T-helper 2 cell treated with Interferon-gamma antibody and Interleukin-4, amounts not matched to agents 100 ng/mL and 5 ng/mL, for 36 hours (primary cell): ENCODE measurements at regions not wholly inside any gene's neighbourhood (a gene's known extent, or its start where the extent isn't known, plus 50 kb on each side); places are given as distances from the start of the nearest gene placed in this dataset.

ENCODE experiments used
- intact Hi-C: fragments of 100-400 bp; cut with micrococcal nuclease; formaldehyde crosslinking; loops from one replicate; pipeline ENCODE4 v1.15.1; 2023

- intact Hi-C loops: no loop called here
These were observed 199.9 kb upstream of the RTL1 start for GRCh38 chr14:101103321-101103901.

GRCh38 chr14:101104485-101104884, 201.0 kb upstream of the RTL1 start:
- intact Hi-C loops: no loop called here

- intact Hi-C loops: no loop called here
These were observed 201.5 kb upstream of the RTL1 start for GRCh38 chr14:101105045-101105444.

GRCh38 chr14:101108579-101109346, 205.2 kb upstream of the RTL1 start:
- intact Hi-C loops: no loop called here

- intact Hi-C loops: no loop called here
These were observed 205.8 kb upstream of the RTL1 start for GRCh38 chr14:101109347-101109638.

- intact Hi-C loops: no loop called here
These were observed 206.6 kb upstream of the RTL1 start for GRCh38 chr14:101109981-101110728.

- intact Hi-C loops: no loop called here
These were observed 207.5 kb upstream of the RTL1 start for GRCh38 chr14:101110729-101111619.

GRCh38 chr14:101111620-101112290, 208.2 kb upstream of the RTL1 start:
- intact Hi-C loops: no loop called here

GRCh38 chr14:101112351-101113107, 209.0 kb upstream of the RTL1 start:
- intact Hi-C loops: no loop called here

GRCh38 chr14:101113108-101113612, 209.6 kb upstream of the RTL1 start:
- intact Hi-C loops: no loop called here

GRCh38 chr14:101113835-101114725, 210.6 kb upstream of the RTL1 start:
- intact Hi-C loops: no loop called here

- intact Hi-C loops: no loop called here
These were observed 211.4 kb upstream of the RTL1 start for GRCh38 chr14:101114726-101115515.

GRCh38 chr14:101115652-101116051, 212.1 kb upstream of the RTL1 start:
- intact Hi-C loops: no loop called here

- intact Hi-C loops: no loop called here
These were observed 212.5 kb upstream of the RTL1 start for GRCh38 chr14:101116065-101116464.

- intact Hi-C loops: no loop called here
These were observed 213.1 kb upstream of the RTL1 start for GRCh38 chr14:101116486-101117130.

- intact Hi-C loops: no loop called here
These were observed 214.0 kb upstream of the RTL1 start for GRCh38 chr14:101117543-101117942.

- intact Hi-C loops: no loop called here
These were observed 214.7 kb upstream of the RTL1 start for GRCh38 chr14:101118233-101118632.
